Urothelium cell line (cell line): ENCODE measurements at regions not wholly inside any gene's neighbourhood (a gene's known extent, or its start where the extent isn't known, plus 50 kb on each side); places are given as distances from the start of the nearest gene placed in this dataset.

Experiments
- DNase-seq: peaks from one replicate; pipeline ENCODE4 v3.0.0; 2011; ENCODE audit warnings: low spot score, mixed read lengths
- FAIRE-seq: peaks from 2 replicates; lab custom pipeline; 2011; peaks lifted over from hg19 to GRCh38; lab: Jason Lieb, UNC

DNA sequence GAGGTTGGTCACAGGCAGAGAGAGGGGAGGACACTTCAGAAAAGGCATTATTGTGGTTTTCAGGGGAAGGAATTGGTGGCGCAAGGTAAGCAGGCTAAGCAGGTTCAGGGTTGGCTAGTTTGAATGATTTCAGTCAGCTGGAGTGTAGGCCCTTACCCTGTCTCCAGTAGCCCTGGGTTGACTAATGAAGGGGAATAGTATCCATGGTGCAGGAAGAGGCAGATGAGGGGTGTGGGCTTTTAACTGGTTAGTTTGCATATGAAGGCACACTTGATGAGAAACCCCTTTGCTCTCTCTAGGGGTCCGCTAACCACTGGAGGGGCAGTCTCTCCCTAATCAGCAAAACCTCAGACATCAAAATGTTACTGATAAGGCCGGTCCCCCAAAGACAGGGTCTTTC is 249.7 kb downstream of the AASDHPPT start:
- no peak for FAIRE-seq

DNA sequence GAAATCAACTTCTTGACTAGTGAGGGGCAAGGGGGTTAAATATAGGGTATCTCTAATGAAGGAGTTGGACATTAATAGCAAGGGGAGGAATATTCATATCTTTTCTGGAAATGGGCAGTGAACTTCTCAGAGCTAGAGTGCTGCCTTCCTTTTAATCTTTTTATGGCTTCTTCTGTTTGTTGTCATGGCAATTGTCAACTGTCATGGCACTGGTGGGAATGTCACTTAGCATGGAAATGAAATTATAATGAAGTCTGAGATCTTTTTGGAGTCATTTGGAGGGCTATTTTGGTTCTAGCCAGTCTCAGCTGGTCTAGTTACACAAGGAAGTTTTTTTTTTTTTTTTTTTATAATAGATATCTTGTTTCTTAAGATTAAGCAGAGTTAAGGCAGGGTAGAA is 250.2 kb downstream of the AASDHPPT start:
- FAIRE-seq (no peak), DNase-seq (no peak)

More for the DNA sequence above, 249.7 kb downstream of the AASDHPPT start:
- no peak for DNase-seq

DNA sequence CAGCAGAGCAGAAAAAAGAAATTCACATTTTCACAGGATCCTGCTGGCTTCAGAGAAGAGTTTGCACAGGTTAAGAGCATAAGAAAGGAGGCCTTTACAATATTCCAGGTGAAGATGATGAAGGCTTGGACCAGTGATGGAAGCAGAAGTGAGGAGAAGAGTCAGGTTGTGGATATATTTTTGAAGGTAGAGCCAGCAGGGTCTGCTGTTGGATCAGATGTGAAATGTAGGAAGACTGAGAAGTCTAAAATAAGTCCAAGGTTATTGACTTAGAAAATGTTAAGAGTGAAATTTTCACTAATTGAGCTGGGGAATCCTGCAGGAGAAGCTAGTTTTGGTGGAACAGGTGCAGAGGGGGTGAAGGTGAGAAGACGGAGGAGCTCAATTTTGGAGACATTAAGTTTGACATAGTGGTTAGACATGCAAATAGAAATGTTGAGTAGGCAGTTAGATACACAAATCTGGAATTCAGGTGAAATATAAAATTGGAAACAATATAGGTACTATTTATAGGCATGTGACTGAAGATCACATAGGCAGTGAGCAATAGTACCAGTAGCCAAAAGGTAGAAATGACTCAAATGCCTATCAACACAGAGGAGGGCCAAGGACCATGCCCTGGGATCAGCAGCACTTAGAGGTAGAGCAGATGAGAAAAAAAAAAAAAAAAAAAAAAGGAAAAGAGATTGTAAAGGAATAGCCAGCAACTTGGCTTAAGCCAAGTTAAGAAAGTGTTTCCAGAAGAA is 252.0 kb downstream of the AASDHPPT start:
- FAIRE-seq = no peak
- DNase-seq = no peak

DNA sequence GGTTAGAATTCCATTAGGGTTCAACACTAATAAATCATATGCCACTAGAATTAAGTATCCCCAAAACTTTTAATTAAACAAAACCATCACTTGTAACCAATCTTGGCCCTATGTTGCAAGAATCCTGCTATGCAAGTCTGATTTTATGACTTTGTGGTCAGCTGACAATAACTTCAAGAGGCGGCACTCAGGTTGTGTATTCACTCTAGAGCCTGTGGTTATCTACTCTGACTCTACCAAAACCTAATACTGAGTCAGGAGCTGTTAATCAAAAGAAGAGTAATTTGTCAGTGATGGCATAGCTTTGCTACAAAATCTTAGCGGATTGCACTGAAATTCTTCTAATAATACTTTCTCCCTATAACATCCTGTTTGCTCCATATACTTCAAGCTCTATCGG is 253.7 kb downstream of the AASDHPPT start:
- FAIRE-seq (no peak), DNase-seq (peak; percentile 30)

DNA sequence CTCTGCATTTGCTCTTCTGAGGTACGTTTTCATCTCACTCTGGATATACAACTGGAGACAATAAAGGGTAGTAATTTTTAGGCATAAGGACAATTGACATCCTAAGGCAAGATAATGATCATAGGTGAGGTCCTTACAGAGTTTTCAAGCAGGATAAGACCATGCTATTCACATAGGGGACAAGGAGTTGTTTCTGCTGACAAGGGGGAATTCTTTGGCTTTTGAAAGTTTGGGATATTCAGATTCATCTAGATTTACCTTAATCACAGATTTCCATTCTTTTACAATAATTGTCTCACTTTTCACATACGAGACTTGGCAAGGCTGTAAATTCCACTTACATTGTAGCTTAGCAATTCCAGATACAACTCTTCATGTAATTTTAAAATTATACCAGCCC is 256.2 kb downstream of the AASDHPPT start:
- FAIRE-seq = no peak

DNA sequence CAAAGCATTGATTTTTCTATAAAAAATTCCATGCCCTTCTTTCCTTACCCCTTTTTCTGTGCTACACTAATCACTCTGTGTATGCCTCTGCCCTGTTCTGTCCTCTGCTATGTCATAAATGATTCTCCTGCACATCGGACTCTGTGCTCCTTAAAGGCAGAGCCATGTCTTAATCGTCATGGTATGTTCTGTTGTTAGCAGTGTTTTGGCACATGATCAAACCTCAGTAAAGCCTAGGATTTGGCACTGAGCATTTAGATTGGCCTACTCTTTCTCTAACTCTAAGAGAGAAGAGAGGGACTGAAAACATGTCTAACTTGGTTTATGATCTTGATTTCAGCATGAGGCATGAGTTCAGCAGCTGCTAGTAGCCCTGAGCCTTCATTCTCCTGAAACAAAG is 266.9 kb downstream of the AASDHPPT start:
- FAIRE-seq (no peak), DNase-seq (no peak)

More for the DNA sequence above, 256.2 kb downstream of the AASDHPPT start:
- DNase-seq = no peak

DNA sequence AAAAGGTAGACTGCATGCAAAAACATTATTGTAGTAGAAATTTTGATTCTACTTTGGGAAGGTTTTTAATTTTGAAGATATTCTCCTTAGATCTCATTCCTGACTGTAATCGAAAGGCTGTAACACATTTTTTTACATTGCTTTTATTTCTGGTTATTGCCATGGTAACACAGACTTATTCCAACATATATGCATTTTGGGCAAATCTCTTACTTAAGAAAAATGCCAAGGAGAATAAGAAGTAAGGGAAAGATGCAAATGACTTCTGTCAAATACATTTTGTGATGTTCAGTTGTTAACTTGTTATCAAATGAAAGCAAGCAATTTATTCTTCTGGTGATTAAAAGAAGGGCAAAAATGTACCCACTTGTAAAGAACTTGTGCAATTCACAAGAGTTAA is 267.5 kb downstream of the AASDHPPT start:
- DNase-seq (no peak), FAIRE-seq (no peak)

DNA sequence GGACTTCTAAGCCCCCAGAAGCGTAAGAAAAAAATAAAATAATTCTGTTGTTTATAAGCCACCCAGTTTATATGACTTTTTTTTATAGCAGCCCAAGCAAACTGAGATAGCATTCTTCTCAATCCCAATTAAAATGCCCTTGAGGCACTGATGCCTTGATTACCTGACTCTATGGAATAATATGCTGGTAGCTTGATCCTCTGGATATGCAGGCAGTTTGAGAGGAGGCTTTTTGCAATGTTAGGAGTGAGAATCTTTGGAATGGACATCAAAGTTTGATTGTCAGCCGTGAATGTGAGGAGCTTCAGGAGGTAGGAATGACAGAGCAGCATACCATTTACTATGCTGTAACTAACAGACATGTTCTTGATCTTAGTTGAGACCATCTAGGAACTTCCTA is 275.6 kb downstream of the AASDHPPT start:
- DNase-seq = no peak
- FAIRE-seq = no peak

DNA sequence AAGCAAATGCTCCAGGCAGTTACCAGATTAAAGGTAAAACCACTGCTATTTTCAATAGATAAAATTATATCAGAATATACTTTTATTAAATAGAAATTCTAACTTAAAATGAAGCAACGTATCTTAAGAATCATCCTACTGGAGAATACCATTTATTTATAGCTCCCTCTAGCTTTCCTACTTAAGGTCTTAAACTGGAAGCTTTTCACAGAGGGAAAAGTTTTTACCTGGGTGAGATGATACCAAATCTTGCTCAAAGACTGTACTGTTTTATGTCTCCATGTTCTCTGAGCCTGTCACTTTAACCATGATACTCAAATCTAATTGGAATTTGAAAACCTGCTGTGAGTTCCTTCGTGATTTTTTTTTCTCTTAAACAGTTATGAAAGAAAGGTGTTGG is 291.8 kb downstream of the AASDHPPT start:
- DNase-seq = no peak
- FAIRE-seq = no peak

DNA sequence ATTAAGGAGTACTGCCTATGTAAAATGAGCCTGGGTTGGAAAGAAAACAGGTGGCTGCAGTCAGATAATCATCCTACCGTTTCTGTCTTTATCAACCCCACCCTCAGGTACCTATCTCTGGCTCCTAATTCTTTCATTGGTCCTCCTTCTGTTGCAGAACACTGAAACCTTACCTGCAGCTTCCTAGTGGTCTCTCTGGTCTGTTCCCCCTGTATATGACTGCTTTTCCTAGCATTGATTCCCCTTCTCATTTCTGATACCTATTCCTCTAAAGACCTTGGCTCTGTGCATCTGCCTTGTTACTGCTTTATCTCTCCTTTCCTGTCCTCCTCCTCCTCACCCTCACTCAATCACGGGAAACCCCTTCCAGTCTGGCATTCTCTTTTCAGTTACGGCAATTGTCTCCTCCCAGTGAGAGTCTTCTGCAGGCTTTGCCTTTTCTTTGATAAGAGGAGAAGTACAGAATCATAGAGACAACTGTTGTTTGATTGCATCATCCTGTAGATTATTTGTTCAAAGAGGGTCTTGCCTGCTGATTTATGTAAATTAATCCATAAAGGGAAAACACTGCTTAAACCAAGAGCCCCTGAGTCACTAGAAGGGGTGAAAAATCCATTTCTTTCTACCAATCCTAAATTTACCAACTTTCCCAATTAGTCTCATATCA is 301.2 kb downstream of the AASDHPPT start:
- DNase-seq (no peak), FAIRE-seq (no peak)

DNA sequence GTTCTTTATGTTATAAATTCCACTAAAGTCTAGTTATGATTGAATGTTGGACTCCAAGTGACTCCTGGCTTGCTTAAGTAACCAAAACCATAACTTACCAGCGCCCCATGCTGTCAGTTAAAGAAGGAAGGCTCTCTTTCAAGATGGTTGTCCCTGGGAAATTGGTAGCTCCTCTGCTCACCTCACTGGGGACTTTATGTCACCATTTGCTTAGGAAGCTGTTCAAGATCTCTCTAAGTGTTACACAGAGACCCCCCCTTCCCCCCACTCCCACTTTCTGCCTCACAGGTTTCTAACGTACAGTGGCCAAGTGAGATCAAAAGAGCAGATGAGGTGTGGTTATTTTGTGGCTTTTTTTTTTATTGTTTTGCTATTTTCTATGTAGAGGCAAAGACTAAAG is 301.8 kb downstream of the AASDHPPT start:
- FAIRE-seq (no peak), DNase-seq (no peak)

DNA sequence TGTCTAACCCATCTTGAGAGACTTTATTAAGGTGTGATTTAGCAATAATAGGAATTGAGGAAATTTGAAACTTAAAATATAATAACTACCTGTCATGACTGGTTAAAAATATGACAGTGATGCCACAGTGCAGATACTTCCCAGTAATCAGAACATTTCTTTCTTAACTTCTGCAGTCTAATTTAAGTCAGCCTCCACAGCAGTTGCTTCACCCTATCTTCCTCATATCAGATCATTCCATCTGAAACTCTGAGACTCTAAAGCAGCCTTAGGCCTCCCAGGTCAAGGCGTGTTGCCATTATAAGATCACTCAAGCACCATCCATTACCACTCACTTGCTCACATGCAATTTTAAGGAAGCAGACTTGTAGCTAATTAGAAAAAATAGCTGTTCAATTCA is 302.2 kb downstream of the AASDHPPT start:
- no peak for FAIRE-seq
- no peak for DNase-seq

DNA sequence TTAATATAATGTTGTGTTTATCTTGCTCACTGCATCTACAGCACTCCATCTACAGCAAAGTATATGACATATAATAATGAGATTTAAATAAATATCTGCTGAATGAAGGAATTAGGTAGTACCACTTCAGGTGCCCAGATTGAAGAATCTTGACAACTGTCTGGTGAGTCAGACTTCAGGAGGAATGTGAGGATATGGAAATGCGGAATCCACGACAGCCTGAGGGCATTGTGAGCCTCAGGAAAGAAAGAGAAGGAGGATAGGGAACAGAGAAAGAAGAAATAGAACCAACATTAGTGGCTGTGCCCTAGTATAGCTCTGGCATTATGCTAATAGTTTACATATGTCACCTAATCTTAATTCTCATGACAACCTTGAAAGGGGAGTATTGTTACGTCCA is 304.4 kb downstream of the AASDHPPT start:
- no peak for FAIRE-seq

DNA sequence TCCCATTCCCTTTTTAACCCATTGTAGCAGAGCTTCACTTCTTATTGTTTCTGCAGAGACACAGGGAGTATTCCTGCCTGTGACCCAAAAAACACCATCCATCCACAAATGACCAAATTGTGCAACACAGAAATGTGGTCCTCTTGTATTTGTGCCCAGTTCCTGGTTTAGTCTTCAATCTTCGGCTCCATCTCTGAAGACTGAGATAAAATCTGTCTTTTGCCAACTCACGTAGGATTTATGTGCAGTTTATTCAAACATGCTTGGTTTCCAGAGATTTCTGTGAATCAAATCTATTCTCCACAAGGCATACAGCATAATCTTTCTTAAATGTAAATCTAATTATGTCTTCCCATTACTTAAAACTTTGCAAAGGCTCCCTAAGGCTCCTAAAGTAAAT is 307.0 kb downstream of the AASDHPPT start:
- FAIRE-seq = no peak

More for the DNA sequence above, 304.4 kb downstream of the AASDHPPT start:
- DNase-seq = peak; percentile 16

DNA sequence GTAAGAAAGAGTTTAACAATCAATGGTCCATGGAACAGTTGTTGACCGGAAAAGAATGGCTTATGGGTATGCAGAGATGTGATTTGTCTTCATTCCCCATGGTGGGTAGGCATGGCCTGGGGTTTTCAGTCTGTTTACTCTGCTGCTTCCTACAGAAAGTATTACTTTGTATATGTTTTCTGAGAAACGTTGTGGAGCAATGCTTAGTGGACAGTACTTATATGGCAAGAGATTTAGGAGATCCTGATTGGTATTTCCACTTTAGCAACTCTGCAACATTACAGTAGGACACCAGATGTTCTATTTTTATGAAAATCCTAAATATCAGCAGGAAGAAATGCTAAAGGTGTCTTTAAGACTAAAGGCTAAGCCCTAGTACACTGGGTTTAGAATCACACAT is 309.1 kb downstream of the AASDHPPT start:
- FAIRE-seq = no peak
- no peak for DNase-seq

More for the DNA sequence above, 307.0 kb downstream of the AASDHPPT start:
- DNase-seq = no peak

DNA sequence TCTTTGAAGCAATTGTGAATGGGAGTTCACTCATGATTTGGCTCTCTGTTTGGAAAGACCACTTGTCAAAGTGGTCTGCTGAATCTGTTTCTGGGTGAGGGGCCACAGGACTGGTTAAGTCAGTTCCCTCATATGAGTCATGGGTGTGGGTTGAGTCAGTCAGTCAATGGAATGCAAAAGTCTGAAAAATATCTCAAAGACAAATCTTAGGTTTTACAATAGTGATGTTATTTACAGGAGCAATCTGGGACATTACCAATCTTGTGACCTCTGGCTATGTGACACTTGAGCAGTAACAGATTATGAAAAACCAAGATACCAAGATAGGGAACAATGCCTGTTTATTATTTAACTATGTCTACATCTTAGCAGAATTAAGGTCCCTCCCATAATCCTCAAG is 311.6 kb downstream of the AASDHPPT start:
- DNase-seq = no peak
- FAIRE-seq = peak; percentile 37

DNA sequence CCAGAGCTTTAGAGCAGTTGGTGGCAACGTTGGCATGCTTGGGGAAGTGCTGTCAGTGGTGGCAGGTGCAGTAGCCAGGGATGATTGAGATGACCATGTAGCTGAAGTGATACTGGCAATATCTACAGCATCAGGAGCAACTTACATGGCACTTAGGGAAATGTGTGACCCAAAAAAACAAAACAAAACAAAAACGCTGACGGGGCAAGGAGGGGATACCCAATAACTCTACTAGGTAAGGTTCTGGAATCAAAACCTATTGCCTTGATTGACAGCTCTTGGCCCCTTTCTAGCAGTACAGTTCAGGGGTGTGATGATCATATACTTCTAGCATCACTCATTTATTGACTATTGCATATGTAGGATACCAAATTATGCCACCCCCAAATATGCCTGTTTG is 312.6 kb downstream of the AASDHPPT start:
- DNase-seq (no peak), FAIRE-seq (peak; percentile 40)

DNA sequence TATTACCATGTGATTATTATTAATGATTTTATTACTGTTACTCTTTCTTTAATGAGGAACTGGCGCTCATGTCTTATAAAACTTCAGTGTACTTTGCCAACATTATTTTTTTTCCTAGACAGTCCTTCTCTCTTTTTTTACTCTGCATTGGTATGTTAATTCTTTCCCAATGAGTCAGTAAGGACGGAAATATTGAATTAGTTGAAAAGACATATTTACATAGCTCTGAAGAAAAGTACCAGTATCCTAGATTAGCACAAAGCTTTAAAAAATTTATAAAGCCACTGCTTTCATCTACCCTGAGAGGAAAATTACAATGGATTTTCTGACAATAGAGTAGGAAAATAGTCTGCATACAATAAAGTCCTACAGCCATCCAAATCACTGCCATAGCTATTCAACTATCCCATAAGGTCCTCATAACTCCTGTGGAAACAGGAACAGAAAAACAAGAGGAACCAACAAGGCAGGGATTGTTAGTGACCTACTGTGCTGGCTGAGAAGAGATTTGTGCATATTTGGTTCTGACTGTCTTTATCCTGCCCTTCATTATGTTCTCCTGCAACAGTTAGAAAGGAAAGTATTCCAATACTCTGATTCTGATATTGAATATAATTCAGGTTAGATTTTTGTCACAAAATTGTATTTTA is 314.4 kb downstream of the AASDHPPT start:
- FAIRE-seq (no peak), DNase-seq (no peak)

DNA sequence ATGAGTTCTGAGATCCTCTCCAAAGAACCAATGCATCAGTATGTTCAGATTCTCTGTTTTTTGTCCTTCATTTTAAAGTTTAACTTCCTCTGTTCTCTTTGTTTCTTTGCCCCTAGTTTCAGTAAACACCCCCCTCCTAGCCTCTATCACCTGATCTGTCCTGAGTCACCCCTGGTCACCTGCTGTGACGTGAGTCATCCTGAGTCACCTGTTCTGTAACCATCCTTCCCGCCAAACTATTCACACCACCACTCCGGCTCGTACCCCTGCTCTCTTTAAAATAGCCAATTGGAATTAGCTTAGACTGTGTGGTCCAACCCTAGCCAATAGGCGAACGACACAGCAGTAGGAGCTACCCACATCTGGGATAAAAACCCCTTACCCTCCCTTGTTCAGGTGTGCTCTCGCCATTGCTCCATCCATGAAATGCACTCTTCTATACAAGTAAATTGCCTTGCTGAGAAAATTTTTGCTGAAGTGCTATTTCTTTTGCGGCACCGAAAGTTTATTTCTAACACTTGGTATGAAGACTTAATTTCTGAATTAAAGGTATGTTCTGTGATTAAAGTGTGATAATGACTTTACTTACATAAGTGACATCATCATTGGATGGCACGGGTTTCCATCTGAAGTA is 318.4 kb downstream of the AASDHPPT start:
- FAIRE-seq = peak; percentile 81

DNA sequence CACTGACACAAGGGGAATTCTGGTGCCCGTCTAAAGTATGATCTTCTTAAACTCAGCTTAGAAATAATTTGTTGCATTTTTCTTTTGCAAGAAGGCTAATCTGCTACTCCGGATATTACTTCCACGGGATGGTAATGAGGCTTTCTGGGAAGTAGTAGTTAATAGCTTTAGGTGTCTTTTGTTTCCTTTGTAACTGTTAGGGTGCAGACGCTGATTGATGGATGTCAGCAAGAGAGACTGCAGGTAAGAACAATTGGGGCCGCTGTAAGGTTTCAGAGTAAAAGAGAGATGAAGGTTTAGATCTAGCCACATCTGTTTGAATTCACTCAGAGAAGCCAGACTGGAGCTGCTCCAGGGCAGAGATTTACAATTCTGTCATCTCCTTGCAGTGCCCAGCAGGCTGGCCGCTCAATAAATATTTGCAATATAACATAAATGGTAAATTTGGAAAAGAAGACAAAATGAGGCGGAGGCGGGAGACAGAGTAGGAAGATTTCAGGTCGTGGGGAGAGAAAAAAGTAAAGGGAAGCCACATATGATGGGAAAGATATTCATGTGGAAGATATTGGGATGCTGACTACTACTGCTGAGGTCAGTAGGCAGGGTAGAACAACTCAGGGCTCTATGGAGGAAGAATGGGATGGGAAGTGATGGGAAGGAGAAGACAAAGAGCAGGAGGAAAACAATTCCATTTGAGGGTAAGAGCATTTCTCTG is 320.5 kb downstream of the AASDHPPT start:
- FAIRE-seq = peak; percentile 17

More for the DNA sequence above, 318.4 kb downstream of the AASDHPPT start:
- no peak for DNase-seq

More for the DNA sequence above, 320.5 kb downstream of the AASDHPPT start:
- DNase-seq = no peak
